GM19043 (cell line): ENCODE measurements at regions not wholly inside any gene's neighbourhood (a gene's known extent, or its start where the extent isn't known, plus 50 kb on each side); places are given as distances from the start of the nearest gene placed in this dataset.
A peak's percentile ranks its signal among the peaks of the same experiment; 100 is the strongest.
"Not testable (repeated sequence)": the region's sequence is repeated elsewhere in the genome, so short reads cannot be mapped to it uniquely, and the experiment has no call there.

Experiments
- ATAC-seq: cut with Tn5 transposase; IDR thresholded peaks from one replicate; pipeline ENCODE4 v1.9.1; 2021; ENCODE audit warnings: low read depth; ENCODE audit not compliant: unreplicated experiment

GRCh38 chr5:9765419-9766140 lies 135.4 kb upstream of the TAS2R1 start:
- ATAC-seq = no peak

DNA sequence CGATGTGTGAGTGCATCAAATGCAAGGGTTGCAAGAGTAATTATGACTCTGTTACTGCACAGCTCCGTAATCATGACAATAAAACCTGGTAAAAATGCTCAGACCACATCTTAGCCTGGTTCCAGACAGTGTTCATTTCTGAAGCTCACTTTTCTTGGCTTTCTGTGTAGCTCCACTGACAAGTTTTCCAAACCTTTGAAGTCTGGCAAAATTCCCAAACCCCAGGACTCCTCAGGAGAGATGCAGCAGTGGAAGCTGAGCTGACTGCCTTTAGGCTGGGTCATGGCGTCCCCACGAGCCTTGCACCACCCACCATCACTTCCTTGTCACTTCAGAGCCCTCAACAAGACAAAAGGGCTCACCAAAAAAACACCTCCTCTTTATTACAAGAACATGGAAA lies 131.6 kb upstream of the TAS2R1 start:
- ATAC-seq = no peak

- not testable (repeated sequence) for ATAC-seq
Measured at GRCh38 chr5:9752670-9753069, 122.5 kb upstream of the TAS2R1 start.

GRCh38 chr5:9743507-9743906 lies 113.4 kb upstream of the TAS2R1 start:
- ATAC-seq = no peak

- ATAC-seq = no peak
Measured at GRCh38 chr5:9742848-9743247, 112.7 kb upstream of the TAS2R1 start.

DNA sequence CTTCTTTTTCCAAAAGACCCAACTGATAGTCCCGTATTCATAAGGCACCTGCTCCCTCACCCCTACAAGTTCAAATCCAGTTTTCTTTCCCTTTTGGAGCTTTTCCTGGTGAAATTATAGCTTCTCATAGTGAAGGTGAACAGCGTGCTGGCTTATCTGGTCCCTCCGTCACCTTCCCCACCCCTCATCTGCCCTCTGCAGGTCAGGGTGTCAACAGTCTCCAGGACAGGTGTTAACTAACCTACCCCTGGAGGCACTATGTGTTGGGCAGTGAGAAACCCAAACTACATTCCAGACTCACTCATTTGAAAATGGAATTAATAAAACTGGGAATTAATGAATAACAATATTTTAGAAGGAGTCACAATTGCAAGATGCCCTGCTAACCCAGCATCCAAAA lies 109.0 kb upstream of the TAS2R1 start:
- ATAC-seq = no peak

DNA sequence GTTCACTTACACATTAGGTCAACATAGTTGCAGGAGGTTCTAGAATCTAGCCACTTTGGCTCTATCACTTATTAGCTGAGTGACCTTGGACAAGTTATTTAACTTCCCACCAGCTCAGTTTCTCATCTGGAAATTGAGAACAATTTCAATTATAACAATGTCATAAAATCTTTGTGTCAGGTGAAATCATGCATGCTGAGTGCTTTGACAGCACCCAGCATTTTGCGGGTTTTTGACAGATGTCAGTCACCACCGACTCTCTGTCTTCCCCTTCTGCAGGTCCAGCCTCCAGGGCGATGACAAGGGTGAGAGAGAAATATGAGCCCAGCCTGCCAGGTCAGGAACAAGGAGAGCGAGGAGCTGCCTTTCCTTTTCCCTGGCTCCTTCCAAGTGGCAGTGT lies 107.1 kb upstream of the TAS2R1 start:
- no peak for ATAC-seq

DNA sequence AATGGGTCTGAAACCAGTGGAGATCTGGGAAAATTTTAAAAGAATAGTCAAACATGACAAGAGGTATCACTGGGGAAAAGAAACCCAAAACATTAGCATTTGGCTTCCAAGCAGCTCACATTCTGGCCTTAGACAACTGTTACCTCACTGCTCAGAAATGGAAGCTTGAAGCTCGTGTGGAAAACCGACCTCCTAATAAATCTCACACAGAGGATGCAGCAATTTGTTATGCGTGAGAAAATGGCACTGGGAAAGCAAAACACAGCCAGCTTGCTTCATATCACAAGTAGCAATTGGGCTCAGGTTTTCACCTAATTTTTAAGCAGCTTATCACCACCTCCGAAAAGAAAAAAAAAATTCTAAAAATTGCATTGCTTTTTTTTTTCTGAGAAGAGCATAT lies 103.3 kb upstream of the TAS2R1 start:
- no peak for ATAC-seq

- ATAC-seq = no peak
Measured at GRCh38 chr5:9731159-9731558, 101.0 kb upstream of the TAS2R1 start.

- no peak for ATAC-seq
Measured at GRCh38 chr5:9728261-9728660, 98.1 kb upstream of the TAS2R1 start.

- ATAC-seq = no peak
Measured at GRCh38 chr5:9726931-9727330, 96.8 kb upstream of the TAS2R1 start.

DNA sequence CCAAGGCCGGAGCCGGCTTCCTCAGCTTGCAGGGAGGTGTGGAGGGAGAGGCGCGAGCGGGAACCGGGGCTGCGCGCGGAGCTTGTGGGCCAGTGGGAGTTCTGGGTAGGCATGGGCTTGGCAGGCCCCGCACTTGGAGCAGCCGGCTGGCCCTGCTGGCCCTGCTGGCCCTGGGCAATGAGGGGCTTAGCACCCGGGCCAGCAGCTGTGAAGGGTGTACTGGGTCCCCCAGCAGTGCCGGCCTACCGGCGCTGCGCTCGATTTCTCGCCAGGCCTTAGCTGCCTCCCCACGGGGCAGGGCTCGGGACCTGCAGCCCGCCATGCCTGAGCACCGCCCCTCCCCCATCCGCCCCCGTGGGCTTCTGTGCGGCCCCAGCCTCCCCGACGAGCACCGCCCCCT lies 95.1 kb upstream of the TAS2R1 start:
- not testable (repeated sequence) for ATAC-seq

DNA sequence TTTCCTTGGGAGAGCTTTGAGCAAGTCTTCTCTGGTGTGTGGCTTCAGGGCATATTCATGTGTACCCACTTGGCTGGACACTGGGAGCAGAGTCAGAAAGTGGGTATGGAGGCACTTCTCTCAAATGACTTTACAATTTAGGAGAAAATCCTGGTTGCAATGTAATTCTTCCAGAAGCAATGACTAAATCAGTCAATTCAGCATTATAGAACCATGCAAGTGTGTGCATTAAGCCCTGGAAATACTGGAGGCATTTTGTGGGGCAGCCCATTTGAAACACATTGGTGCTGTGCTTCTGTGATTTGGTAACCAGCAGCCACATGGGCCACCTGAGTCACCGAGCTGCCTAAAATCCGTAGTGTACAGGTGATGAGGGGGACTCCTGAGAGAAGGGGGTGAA lies 94.6 kb upstream of the TAS2R1 start:
- ATAC-seq = no peak

DNA sequence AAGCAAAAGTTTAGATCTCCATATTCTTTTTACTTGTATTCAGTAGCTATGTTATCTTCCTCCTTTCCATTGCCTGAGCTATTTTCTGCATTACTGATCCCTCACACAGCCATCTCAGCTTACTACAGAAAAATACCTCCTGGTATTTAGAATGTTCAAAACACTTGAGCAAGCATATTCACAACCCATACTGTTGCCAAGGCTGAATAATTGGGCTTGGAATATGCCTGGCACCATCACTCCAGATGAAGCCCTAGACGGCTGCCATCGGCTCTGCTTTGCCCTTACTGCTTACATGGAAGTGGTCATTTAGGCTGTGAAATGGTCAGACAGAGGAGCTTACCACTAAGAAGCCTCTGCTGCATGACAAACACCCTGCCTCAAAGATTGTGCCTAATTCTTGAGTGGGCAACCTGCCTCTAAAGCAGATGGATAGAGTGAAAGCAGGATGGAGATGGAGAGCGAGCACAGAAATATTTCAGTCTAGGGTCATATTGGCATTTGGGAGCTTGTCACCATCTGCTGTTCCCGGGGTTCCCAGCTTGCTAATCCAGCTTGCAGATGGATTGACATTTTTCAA lies 92.5 kb upstream of the TAS2R1 start:
- ATAC-seq = no peak

GRCh38 chr5:9721161-9721560 lies 91.0 kb upstream of the TAS2R1 start:
- ATAC-seq = no peak

GRCh38 chr5:9720361-9720760 lies 90.2 kb upstream of the TAS2R1 start:
- no peak for ATAC-seq

DNA sequence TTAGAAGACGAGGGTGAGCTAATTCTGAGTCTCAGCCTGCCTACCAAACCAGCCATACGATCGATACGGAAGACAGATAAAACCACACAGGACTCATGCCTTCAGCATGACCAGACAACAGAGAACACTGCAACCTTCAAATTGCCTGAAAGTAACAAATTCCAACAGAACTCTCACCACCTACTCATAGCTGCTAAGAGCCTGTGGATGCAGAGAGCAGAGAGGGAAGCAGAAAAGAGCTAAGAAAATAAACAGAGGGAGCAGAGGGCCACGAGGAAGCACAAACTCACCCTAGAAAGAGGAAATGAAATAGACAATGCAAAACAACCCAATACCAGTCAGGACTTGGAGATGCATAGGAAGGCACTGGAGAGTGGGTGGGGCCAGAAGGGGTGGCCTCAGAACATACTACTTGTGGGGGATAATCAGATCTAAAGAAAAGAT lies 86.7 kb upstream of the TAS2R1 start:
- ATAC-seq = peak; percentile 87

- no peak for ATAC-seq
Measured at GRCh38 chr5:9715891-9716335, 85.8 kb upstream of the TAS2R1 start.

GRCh38 chr5:9713959-9714586 lies 83.9 kb upstream of the TAS2R1 start:
- ATAC-seq = no peak

DNA sequence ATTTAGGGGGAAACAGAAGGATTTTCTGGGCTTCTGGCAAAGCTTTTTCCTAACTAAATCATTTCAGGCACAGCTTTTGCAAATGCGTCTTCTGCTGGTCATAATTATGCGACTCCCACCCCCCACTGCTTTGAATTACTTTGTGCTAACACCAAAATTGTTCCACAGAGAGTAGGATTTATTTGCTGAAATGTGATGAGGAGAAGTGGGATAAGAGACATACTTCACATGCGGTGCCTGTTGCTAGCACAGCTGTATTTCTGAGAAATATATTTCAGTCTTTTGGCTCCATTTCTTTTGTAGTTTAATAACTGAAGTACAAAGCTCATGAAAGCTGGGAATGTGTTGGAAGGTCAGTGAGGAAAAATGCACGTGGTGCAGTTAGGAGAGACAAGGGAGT lies 83.2 kb upstream of the TAS2R1 start:
- ATAC-seq = no peak

- ATAC-seq = no peak
Measured at GRCh38 chr5:9712911-9713310, 82.8 kb upstream of the TAS2R1 start.

DNA sequence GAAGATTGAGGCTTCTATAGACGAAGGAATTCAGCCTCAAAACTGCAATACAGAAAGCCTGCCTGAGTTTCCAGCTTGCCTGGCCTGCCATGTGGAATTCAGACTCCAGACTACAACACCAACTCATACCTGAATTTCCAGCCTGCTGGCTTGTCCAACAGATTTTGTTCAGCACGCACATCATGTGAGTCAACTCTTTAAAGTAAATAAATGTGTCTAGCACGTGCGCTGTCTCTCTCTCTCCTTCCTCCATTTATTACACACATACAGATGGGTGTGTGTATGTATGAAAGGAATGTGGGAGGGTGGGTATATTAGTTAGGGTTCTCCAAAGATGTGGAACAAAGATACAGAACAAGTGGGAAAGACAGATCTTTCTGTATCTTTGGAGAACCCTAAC lies 82.4 kb upstream of the TAS2R1 start:
- ATAC-seq = no peak
